Fibroblast of skin of left biceps (primary cell): ENCODE measurements at regions not wholly inside any gene's neighbourhood (a gene's known extent, or its start where the extent isn't known, plus 50 kb on each side); places are given as distances from the start of the nearest gene placed in this dataset.

Source experiments
- DNase-seq, 2 experiments: peaks; one replicate each; pipeline ENCODE4 v3.0.0-alpha.2; 2013; ENCODE audit warnings: low read depth in 2 of 2

DNA sequence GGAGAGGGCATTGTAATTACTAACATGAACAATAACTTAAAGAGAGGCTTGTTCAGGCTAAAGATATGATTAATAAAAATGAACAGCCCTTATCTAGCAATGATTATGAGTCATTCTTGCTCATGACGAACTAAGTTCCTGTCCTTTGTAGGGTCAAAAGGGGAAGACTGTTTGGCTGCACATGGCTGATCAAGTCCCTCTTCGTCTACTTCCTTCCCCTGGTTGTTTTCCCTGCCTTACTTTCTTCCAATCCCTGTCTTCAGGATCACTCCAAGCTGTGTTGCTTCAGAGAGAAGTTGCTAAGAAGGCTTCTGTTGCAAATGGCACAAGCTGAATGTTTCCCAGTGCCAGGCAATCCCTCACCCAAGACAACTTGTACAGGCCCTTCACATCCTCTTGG lies 115.0 kb upstream of the HS3ST1 start:
- no peak for DNase-seq

DNA sequence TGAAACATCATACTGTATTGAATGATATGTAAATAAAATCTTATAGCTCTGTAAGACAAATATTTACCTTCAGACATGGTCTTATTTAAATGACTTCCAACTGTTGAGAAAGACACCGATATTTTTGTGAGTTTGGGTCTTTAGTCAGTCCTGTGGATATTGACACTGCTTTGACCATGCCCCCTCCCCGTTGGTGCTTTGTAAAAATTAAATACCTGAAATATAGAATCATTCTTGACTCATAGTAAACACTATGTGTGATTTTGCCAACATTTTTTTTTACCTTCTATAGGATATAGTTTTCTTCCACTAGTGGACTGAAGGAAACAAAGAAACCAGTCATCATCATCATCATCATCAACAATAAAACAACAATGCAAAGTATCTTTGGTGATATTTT lies 114.3 kb upstream of the HS3ST1 start:
- no peak for DNase-seq

DNA sequence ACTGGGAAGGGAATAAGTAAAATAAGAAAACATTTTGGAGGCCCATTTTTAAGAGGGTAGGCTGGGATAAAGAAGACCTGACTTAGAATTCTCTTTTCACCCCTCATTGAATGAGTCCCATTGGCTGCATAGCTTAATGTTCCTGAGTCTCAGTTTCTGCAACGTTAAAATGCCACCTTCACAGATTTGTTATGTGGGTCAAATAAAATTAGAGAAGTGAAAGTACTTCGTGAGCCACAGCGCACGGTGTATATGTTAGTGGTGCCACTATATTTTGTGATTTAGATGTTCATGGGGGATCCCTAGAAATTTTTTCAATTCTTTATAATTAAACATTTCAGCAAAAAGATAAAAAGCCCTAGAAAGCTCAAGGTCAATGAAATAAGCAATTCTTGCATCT lies 109.2 kb upstream of the HS3ST1 start:
- no peak for DNase-seq

DNA sequence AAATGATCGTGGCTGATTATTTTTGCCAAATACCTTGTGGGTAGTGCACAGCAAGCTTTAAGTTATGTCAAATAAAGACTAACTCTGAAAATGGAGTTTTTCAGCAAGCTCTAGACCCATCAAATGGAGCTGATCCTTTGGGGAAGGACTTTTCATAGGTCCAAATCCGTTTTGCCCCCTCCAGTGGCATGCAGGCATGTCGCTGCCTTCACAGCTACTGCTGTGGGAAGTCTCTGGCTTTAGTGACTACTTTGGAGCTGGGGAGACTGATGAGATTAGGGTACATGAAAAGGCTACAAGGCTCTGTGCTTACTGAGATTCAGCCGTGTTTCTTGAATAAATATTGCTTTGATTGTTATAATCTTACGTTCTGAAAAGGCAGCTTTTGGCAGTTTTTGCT lies 106.6 kb upstream of the HS3ST1 start:
- DNase-seq: no peak

DNA sequence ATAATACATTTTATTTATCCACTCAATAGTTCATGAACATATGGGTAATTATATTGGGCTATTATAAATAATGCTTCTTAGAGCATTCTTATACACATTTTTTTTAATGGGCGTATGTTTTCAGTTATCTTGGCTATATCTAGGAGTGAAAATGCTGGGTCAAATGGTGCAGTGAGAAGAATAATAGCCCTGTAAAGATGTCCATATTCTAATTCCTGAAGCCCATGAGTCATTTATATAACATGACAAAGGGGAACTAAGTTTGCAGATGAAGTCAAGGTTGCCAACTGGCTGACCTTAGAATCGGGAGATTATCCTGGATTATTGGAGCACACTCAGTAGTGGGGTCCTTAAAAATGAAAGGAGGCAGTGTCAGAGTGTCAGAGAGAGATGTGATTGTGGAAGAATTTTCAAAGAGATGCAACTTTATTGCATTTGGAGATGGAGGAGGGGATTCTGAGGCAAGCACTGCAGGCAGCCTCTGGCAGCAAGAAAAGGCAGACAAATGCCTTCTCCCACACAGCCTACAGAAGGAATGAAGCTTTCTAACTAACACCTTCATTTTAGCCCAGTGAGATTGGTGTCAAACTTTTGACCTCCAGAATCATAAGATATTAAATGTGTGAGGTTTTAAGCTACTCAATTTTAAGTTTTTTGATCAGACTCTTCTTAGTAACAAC lies 106.1 kb upstream of the HS3ST1 start:
- no peak for DNase-seq

DNA sequence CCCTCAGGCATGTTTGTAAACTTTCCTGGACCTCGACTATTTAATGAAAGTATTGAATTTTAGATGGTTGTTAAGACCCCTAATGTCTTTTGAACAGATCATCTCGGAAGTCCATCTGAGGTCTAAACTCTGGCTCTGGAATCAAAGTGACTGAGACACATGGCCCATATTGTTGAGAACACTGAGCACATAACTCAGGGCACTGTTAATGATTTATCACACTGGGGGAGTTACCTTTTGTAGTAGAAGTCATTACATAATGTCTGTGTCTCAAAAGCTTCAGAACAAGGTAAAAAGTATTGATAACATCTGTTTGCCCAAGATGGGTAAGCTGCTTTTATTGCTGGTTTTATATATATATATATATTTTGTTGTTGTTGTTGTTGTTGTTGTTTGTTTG lies 103.4 kb upstream of the HS3ST1 start:
- DNase-seq: no peak

DNA sequence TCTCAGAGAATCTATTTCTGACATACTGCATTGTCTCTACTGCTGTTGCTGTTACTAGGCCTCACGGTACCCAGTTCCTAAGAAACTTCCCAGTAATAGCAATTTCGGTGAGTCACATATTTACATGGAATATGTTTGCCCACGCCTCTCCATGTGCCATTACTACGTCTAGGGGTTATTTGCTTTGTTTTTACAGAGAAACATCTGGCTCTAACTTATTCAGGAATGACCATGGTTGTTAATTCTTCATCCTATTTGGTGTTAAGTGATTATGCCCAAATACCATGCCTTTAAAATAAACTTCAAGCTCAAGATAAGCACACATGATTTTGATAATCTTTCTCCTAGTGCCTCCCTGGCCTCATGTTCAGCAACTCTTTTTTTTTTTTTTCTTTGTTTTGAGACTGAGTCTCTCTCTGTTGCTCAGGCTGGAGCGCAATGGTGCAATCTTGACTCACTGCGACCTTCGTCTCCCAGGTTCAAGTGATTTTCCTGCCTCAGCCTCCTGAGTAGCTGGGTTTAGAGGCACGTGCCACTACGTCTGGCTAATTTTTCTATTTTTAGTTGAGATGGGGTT lies 101.0 kb upstream of the HS3ST1 start:
- no peak for DNase-seq

DNA sequence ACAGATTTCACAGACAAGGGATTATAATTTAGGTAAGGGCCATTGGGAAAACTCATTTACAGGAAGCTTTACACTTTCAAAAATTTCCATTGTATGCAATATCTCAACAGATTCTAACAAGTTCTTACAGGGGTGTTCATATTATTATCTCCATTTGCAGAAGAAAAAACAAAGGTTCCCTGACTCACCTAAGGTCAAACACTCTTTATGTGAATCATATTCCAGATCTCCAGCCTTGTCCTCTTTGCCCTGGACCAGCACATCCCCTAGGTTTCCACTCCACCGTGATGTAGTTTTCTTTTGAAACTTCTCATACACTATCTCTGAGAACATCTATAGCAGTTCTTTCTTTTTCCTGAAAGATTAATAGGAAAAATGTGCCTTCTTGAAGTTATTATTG lies 96.4 kb upstream of the HS3ST1 start:
- no peak for DNase-seq

DNA sequence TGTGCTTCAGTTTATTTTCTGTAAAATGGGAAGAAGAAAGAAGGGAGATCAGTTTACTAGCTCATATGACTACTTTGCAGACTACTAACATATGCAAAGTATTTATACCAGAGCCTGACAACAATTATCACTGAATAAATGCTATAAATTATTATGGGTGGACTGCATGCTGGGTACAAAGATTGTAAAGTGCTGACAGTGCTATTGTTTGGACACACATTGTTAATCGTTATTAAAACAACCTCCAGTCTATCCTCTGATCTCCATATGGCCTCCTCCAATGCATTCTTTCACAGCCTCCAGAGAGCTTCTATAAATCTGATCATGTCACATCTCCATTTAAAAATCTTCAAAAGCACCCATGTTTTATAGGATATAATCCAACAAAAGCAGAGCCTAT lies 90.1 kb upstream of the HS3ST1 start:
- no peak for DNase-seq

DNA sequence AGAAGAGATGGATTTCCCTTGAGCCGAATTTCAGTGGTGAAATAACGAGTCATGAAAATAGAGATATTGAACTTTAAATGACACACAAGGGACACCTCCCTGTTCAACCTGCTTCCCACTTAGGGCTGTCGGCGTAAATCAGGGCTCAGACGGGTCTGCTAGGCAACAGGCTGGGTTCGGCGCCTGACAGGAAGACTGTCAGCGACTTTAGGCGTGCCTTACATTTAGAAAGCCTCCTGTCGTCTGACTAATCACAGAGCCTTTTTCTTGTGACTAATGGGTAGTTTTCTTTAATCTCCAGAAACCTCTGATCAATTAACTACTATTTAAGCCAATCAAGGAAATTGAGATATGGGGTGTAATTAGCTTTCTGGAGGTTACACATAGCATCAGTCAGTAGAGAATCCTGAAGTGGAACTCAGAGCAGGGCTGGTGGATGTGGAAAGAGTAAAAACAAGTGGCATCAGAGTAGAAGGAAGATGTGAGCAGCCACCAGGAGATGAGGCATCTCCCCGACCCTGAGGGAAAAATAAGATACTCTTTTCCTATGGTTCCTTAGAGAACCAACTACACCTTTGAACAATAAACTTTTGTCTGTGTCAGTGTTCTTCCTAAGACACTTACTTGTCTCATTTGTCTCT lies 86.2 kb upstream of the HS3ST1 start:
- no peak for DNase-seq

DNA sequence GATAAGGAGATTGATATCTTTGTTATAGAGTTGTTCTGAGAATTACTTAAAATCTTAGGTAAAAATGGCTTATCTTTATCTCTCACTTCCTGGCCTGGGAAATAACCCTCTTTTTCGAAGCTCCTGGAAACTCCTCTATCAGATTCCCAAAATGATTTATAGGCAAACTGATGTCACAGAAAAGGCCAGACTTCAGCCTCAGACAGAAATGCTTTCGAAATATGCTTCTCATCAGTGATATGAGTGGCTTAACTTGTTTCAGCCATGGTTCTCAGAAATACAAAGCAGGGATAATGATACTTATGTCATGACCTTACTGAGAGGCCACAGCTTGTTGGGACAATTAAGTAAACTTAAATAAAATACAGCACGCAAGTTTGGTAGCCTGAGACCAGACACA lies 85.3 kb upstream of the HS3ST1 start:
- DNase-seq: no peak

DNA sequence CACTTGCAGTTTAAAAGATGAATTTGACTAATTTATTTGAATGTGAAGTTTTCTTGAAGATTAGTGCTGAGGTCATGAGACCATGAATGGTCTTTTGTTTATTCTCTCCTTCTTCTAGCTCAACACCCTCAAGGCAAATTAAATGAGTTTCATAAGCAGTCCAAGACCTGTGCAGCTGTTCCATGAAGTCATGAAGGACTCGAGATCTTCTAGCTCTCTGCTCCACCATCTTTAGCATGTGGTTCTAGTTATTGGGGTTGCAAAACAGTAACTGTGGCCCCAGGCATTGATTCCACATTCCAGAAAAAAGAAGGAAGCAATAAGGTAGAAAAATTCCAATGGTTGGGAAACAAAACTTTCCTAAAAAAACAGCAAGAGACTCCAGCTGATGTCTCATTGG lies 84.2 kb upstream of the HS3ST1 start:
- no peak for DNase-seq

DNA sequence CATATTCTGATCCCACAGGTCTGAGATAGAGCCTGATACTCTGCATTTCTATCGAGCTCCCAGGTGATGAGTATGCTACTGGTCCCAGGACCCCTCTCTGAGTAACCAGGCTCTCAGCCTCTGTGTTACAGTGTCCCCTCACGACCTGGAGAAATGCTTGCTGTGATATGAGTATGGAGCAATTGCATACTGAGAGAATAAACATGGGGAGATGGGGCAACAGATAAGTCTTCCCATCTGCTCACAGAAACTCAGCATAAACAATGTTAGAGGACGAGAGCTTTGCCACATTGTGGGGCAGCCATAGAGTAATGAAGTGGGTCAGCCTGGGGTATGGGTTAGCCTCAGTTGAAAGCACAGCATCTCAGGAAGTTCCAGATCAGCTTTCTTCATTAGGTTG lies 82.6 kb upstream of the HS3ST1 start:
- DNase-seq: no peak

DNA sequence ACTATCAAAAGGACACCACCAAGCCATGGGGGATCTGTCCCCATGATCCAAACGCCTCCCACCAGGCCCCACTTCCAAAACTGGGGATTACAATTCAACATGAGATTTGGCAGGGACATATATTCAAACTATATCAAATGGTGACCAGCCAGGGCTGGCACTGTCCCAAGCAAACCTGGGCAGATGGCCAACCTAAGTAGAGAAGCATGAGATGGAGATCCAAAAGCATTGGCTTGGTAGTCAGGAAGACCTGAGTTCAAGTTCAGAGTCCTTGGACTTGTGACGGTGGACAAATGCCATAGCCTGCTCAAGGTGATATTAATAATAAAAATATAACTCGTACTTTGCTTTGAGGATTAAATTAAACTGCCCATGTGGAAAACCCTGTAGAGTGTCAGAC lies 79.2 kb upstream of the HS3ST1 start:
- no peak for DNase-seq

DNA sequence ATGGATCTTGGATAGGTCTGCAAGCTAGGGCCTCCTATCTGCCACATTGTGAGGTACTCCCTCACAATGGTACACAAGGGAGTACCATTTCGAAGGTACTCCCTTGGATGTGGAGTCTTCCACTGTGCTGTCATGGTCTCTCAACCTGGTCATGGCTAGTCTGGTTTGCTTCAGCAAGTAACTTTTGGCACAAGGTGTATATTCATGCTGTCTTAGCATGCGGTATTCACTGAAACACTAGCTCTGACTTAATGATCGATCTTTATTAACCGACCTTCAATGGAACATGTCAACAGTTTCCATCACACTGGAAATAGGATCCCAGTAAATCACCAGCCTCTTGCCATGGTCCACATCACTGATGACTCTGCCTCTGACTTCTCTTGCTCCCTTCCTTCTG lies 77.5 kb upstream of the HS3ST1 start:
- no peak for DNase-seq

DNA sequence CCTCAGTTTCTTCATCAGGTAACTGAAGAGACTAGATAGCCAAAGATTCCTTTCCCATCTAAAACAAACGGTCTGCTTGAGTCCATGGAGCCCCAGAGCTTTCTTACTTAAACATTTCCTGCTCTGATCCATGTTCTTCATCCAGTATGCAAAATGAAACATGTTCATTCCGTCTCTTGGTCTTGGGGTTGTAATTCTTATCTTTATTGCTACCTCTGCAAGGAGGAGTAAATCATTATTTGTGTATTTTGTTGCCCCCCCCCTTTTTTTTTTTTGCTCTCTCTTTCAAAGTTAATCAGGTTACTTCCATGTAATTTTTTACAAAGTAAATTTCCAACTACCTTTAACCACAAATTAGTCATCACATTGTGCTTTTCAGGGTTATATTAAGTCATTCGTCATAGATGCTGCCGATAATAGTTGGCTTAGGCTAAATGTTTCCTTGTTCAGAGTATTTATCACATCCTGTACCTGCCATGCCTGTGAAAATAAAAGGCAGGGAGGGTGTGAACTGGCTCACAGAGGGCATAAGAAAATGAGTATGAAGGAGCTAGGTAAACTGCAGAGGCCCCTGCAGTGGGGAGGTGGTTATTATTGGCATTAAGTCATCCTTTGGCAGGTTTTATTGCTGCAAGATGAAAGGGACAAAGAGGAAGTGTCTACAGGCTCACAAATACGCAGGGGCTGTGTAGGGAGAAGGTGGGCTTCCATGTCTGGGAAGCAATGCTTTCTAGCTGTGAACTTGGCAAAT lies 76.7 kb upstream of the HS3ST1 start:
- no peak for DNase-seq

DNA sequence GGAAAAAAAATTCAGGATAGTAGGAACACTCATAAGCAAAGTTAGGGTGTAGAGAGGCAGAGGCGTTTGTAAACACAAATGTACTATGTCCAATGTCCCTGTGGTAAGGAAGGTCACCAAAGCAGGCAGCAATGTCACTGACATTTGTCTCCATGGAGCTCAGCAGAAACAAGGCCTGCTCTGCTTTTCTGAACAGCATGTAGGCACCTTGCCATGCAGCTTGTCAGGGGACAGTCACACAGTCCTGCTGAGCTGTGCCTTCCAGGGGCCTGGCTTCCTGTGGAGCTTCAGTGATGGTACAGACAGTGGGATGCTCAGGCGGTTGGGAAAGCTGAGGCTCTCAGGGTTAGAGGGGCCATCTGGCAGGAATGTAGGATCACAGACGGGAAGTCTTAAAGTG lies 74.5 kb upstream of the HS3ST1 start:
- DNase-seq: no peak

DNA sequence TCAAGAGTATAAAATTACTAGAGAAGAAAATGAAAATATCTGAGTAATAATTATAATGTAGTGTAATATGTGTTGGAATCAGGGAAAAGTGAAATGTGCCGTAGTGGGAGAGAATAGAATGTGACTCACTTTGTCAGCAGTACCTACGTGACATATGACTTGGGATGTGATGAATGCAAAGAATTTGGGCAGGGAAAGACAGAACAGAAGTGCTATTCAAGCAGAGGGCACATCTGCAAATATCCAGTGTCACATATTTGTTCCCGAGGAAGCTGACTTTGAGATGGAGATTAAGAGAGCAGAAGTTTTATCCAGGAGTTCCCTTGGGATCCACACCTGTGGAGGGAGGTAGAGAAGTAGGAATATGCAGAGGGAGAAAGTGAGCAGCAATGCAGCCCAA lies 69.3 kb upstream of the HS3ST1 start:
- DNase-seq: no peak

DNA sequence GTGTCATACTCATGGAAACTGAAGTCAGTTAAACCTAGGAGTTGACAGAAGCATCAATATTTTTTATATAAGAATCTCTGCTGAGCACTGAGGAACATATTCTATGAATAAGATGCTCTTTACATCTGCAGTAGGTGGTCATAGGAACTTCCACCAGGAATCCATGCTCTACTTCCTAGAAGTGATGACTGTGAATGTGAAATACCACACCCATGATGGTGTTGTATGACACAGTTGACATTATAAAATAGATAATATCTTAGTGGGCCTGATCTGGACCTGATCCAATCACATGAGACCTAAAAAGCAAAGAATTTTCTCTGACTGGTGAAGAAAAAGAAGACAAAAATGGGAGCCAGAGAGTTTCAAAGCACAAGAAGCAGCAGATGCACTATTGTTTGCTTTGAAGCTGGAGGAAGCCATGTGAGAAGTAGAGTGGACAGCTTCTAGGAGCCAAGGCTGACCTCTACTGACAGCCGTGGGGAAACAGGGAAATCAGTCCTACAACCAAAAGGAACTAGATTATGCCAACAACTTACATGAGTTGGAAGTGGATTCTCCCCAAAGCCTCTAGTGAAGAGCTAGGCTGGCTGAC lies 68.6 kb upstream of the HS3ST1 start:
- no peak for DNase-seq

DNA sequence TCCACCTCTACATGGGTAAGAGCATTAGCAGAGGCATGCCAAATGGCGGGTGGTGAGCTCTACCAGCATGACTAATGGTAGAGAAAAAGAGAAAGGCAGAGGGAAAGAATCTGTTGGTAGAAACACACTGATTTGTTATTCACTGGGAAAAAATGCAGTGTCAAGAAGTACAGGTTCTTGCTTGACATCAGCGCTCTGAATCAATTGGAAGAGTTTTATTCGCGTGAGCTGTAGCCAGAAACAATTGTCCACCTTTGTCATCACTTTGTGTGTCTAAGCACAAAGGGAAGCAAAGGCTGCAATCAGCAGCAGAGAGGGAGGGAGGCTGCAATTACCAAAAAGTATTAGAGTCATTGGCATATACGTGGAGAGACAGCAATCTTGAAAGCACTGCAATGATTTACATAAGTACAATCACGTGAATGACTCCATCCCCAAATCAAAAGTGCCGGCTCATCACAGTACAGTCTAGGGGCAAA lies 67.7 kb upstream of the HS3ST1 start:
- DNase-seq: no peak

DNA sequence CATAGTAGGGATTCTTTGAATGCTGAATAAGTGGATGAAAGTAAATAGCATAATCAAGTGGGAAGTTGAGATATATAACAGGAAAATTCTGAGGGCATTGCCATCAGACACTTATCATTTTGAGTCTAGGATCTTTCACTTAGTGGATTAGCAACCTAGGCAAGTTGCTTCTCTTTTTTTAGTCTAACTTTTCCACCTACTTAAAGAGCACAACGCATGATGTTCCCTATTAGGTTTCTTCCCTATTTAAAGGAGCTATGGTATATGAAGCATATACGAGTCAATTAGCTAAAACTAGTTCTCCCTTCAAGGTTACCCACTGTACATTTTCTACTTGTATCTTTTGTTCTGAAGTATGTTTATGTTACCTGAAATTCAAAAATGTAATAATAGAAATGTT lies 67.1 kb upstream of the HS3ST1 start:
- DNase-seq: no peak

DNA sequence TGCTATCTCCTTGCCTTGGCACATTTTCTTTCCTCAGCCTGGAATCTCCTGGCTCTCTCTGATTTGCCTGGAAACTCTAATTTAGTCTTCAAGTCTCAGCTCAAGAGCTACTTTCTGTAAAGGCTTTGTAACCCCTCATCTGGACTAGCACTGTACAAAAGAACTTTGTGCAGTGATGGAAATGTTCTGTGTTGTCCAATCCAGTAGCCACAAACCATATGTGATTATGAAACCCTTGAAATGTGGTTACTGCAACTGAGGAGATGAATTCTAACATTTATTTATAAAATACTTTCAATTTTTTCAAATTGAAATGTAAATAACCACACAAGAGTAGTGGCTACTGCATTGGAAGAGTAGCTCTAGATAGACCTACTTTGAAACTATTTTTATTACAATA lies 66.6 kb upstream of the HS3ST1 start:
- no peak for DNase-seq
